ENCODE measurements at regions not wholly inside any gene's neighbourhood (a gene's known extent, or its start where the extent isn't known, plus 50 kb on each side); places are given as distances from the start of the nearest gene placed in this dataset.
"Not testable (repeated sequence)": the region's sequence is repeated elsewhere in the genome, so short reads cannot be mapped to it uniquely, and the experiment has no call there.

DNA sequence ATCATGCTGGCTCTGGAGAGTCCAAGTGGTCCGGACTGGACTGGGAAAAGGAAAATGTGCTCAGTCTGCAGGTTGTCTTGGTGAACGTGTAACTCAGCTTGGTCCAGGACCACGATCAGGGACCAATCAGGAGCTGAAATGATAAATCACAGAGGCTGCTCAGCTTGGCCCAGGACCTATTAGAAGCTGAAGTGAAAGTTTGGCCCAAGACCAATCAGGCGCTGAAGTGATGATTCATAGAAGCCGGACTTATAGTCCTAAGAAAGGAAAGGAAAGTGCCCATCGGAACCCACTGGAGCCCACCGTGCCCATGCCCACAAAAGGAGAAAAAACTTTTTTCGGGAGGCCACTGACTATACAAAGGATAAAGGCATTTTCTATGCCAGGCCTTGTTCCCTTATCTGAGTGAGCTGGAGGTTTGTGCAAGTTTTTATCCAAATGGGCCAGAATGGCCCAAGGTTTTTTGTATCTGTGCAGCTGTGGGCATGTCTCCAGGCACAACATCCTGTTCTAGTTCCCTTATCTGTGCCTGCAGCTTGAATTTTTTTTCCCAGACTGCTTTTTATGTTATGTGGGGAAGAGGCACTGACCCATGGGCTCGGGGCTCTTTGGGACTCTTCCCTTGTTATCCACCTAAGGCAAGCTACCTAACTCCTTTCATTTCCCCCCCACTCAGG, 194.4 kb downstream of the FAM133A start:
- DNase-seq (ENCODE audit: low spot score), result no peak

DNA sequence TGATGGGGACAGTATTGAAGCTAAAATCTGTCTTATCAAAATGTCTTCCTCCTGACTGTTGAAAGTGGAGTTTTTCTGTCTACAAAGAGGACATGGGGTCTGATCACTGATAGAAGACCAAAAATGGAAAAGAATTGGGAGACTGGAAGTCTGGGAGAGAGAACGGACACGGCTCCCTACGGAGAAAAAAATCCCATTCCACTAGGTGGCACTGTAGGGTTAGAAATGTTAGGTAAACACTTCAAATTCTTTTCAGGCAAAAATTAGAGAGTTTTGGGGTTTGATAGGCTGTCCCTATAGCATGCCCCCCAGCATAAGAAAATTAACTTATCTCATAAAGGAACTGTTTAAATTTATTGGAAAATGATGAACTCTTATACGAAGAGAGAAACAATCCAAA, 200.5 kb downstream of the FAM133A start:
- peak; percentile 10 for DNase-seq (ENCODE audit: low spot score)

DNA sequence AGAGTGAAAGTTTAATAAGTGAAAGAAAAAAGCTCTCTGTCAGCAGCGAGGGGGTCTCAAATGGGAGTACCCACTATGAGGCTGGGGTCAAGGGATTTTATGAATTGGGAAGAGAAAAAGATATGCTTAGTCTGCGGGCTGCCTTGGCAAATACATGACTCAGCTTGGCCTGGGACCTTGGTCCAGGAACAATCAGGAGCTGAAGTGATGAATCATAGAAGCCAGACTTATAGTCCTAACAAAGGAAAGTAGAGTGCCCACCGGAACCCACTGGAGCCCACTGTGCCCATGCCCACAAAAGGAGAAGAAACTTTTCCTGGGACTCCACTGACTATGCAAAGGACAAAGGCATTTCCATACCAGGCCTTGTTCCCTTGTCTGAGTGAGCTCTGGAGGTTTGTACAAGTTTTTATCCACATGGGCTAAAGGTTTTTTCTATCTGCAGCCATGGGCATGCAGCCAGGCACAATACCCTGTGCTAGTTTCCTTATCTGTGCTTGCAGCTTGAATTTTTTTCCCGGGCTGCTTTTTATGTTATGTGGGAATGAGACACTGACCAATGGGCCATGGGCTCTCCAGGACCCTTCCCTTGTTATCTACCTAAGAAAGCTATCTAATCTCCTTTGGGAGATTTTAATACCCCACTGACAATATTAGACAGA, 201.7 kb downstream of the FAM133A start:
- DNase-seq (ENCODE audit: low spot score), result no peak

DNA sequence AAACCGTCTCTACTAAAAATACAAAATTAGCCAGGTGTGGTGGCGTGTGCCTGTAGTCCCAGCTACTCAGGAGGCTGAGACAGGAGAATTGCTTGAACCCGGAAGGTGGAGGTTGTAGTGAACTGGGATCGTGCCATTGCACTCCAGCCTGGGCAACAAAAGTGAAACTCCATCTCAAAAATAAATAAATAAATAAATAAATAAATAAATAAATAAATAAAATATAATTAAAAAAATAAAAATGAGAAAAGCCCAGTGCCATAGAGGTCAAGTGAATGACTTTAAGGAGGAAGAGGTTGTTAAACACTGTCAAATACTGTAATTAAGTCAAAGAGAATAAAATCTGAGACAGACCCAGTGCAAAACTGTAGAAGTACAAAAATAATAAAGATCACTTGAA, 247.0 kb downstream of the FAM133A start:
- not testable (repeated sequence) for DNase-seq (ENCODE audit: low spot score)

DNA sequence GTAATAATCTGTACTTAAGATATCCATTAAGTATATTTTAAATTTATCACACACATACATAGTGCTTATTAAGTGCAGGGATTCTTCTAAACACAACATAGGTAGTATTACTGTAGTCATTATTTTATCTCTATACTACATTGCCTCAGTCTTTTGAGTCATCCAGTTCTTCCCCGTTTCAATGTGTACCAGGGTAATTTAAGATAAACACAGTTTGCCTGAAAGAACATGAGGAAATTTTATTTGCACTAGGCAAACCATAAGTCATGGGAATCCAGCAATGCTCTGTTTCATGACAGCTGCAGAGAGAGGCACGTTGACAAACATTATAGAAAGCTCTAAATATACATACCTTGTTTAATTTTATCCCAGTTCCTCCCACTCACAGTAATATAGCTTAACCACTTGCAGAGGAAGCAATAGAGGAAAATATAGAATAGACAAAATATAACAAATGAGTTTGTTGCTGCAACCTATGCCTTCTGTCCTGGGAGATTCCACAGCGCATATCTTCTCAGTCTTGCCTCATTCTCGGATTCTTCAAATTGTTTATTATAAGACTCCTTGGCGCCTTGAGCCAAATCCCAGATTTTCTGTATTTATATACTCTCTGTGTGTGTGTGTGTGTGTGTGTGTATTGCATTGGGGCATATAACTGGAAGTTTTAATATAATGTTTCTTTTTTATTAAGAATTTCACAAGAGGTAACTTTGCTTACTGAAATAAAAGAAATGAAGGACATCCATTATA, 258.6 kb downstream of the FAM133A start:
- no peak for DNase-seq (ENCODE audit: low spot score)

DNA sequence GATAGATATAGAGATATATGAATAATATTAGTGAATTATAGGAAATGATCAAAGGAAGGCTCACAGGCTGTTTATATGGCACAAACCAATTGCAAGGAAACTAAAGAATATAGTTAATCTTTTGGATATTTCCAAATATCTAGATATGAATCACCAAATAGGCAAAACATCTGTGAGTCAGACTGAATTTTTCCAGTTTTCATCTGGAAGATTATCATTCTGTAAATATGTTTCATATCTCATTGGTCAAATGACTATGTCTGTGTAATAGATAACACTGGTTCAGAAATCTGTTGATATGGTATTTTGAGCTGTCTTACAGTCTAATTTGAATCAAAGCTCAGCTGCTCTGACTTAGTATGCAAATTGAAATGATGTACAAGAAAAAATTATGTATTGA, 303.6 kb downstream of the FAM133A start:
- DNase-seq (ENCODE audit: low spot score), result no peak

DNA sequence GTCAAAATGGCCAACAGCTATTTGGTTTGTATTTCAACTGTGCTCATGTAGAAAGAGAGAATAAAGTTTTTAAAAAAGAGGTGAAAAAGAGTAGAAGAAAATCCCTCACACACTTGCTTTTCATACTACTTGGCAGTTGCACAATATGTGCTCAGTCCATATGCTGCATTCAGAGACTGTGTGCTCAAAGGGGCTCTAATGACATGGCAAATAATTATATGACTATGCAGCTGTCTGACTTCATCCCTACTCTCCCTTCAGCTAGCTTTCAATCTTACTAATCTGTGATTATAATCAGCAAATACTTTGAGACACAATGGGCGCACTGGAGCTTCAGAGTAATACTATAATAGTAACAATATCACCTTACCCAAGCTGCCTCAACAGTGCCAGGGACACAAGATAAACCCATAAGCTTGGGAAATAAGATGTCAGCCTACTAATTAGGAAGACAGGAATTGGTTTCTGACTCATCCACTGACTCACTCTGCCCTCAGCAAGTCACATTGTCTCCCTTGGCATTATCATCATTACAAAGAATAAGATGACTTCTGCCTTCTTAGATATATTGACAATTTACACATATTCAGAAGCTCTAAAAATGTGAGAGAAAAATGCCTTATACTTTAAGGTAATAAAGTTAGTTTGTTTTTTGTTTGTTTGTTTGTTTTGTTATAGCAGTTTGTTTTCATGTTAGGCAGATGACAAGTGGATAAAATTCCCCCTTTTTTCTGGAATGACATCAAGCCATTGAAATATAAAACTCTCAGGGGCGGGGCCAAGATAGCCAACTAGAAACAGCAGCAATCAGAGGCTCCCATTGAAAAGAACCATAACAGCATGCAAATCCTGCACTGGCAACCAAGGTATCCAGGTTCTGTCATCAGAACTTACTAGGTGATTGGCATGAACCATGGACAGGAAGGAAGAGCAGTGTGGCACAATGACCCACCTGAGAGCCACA, 311.6 kb downstream of the FAM133A start:
- DNase-seq (ENCODE audit: low spot score), result no peak
